SU-DHL-6 (cell line): ENCODE measurements at regions not wholly inside any gene's neighbourhood (a gene's known extent, or its start where the extent isn't known, plus 50 kb on each side); places are given as distances from the start of the nearest gene placed in this dataset.

ENCODE experiments used
- H2AFZ ChIP-seq: fragments of 200-600 bp; sonication (generic); 2 replicates; pipeline ENCODE4 v1.6.1; 2014; ENCODE audit warnings: low read depth, mild to moderate bottlenecking, moderate library complexity, mixed read lengths, antibody characterized with exemption, low read length; ENCODE audit not compliant: severe bottlenecking
- H3F3A ChIP-seq: fragments of 200-600 bp; shearing (Covaris generic); 2 replicates; pipeline ENCODE4 v1.6.0; 2016; ENCODE audit warnings: antibody characterized with exemption, mild to moderate bottlenecking; ENCODE audit not compliant: insufficient read depth
- H3K27ac ChIP-seq: fragments of 200-600 bp; sonication (generic); 2 replicates; pipeline ENCODE4 v1.5.1; 2016; ENCODE audit warnings: low read depth, mild to moderate bottlenecking, low read length, moderate library complexity, mixed read lengths
- H3K27me3 ChIP-seq: fragments of 200-600 bp; sonication (generic), shearing (Covaris generic); 2 replicates; pipeline ENCODE4 v1.6.0; 2014; ENCODE audit warnings: mild to moderate bottlenecking, low read length
- H3K36me3 ChIP-seq: fragments of 200-600 bp; sonication (generic); 2 replicates; pipeline ENCODE4 v1.6.1; 2014; ENCODE audit warnings: mild to moderate bottlenecking, low read length, mixed read lengths
- H3K4me2 ChIP-seq: fragments of 300-600, 200-600 bp; shearing (Covaris generic), sonication (generic); 2 replicates; pipeline ENCODE4 v1.6.0; 2014; ENCODE audit warnings: low read length, low read depth, mild to moderate bottlenecking; ENCODE audit not compliant: poor library complexity, severe bottlenecking
- H3K4me3 ChIP-seq: fragments of 200-600 bp; sonication (generic); 2 replicates; pipeline ENCODE4 v1.5.1; 2014; ENCODE audit warnings: antibody characterized with exemption, low read length, mild to moderate bottlenecking, mixed read lengths; ENCODE audit not compliant: insufficient read depth, poor library complexity, severe bottlenecking
- H3K79me2 ChIP-seq: fragments of 200-600 bp; sonication (generic); 2 replicates; pipeline ENCODE4 v1.6.1; 2014; ENCODE audit warnings: mild to moderate bottlenecking, low read length, moderate library complexity; ENCODE audit not compliant: insufficient read depth
- H3K9ac ChIP-seq: fragments of 200-600 bp; sonication (generic); 2 replicates; pipeline ENCODE4 v1.7.0; 2014; ENCODE audit warnings: mild to moderate bottlenecking, low read length
- H3K9me2 ChIP-seq: fragments of 200-600 bp; sonication (generic); replicated peaks from 2 replicates; pipeline ENCODE4 v1.6.1; 2014; ENCODE audit warnings: low read length; ENCODE audit not compliant: insufficient read depth
- H3K9me3 ChIP-seq: fragments of 200-600 bp; sonication (generic); 2 replicates; pipeline ENCODE4 v1.6.1; 2014; ENCODE audit warnings: low read length, mixed read lengths; ENCODE audit not compliant: insufficient read depth
- H4K20me1 ChIP-seq: fragments of 200-600 bp; sonication (generic); 2 replicates; pipeline ENCODE4 v1.6.1; 2014; ENCODE audit warnings: low read depth, mild to moderate bottlenecking, antibody characterized with exemption, low read length, moderate library complexity, mixed read lengths
- CTCF ChIP-seq: fragments of 200-600 bp; sonication (generic); IDR thresholded peaks from one replicate; pipeline ENCODE4 v1.5.1; 2017; ENCODE audit warnings: antibody characterized with exemption, mild to moderate bottlenecking, low read length, moderate library complexity; ENCODE audit not compliant: insufficient read depth, poor library complexity, severe bottlenecking
- EZH2phosphoT487 ChIP-seq: fragments of 200-600 bp; sonication (generic), shearing (Covaris generic); conservative IDR thresholded peaks from 2 replicates; pipeline ENCODE4 v1.6.1; 2018; ENCODE audit warnings: mild to moderate bottlenecking, antibody characterized with exemption, low read length, moderate library complexity, mixed read lengths

GRCh38 chr1:56220021-56220420 is 359.3 kb downstream of the PLPP3 start:
- H3F3A ChIP-seq = no peaks in the 10 kb centered on the region
- no peak overlapping the region for H3K4me3 ChIP-seq
- no peaks in the 10 kb centered on the region for H3K36me3 ChIP-seq
- H3K9ac ChIP-seq = no peak overlapping the region
- H4K20me1 ChIP-seq = no peaks in the 10 kb centered on the region
- H3K27me3 ChIP-seq = no peaks in the 10 kb centered on the region
- no peaks in the 10 kb centered on the region for H3K79me2 ChIP-seq
- H3K9me2 ChIP-seq = no peaks in the 10 kb centered on the region
- H3K27ac ChIP-seq = no peak overlapping the region
- TF ChIP-seq CTCF (no peak), EZH2phosphoT487 (no peak)
- H2AFZ ChIP-seq = no peak overlapping the region
- no peaks in the 10 kb centered on the region for H3K9me3 ChIP-seq
- no peak overlapping the region for H3K4me2 ChIP-seq

GRCh38 chr1:56218023-56218422 is 361.3 kb downstream of the PLPP3 start:
- Histone ChIP-seq H3K9me2 (no peaks in the 10 kb centered on the region), H3K79me2 (no peaks in the 10 kb centered on the region), H3K36me3 (no peaks in the 10 kb centered on the region), H3K27me3 (no peaks in the 10 kb centered on the region), H3K4me2 (no peak overlapping the region), H4K20me1 (no peaks in the 10 kb centered on the region), H3K9ac (no peak overlapping the region), H3K4me3 (no peak overlapping the region), H2AFZ (no peak overlapping the region), H3F3A (no peaks in the 10 kb centered on the region), H3K27ac (no peak overlapping the region), H3K9me3 (no peaks in the 10 kb centered on the region)
- no peak for TF ChIP-seq CTCF
- TF ChIP-seq EZH2phosphoT487 = no peak

GRCh38 chr1:56216218-56216617 is 363.1 kb downstream of the PLPP3 start:
- no peaks in the 10 kb centered on the region for H3K9me3 ChIP-seq
- no peak overlapping the region for H2AFZ ChIP-seq
- TF ChIP-seq CTCF = no peak
- TF ChIP-seq EZH2phosphoT487 = no peak
- H4K20me1 ChIP-seq = no peaks in the 10 kb centered on the region
- H3K4me3 ChIP-seq = no peak overlapping the region
- H3K27ac ChIP-seq = no peak overlapping the region
- H3K79me2 ChIP-seq = no peaks in the 10 kb centered on the region
- no peaks in the 10 kb centered on the region for H3F3A ChIP-seq
- H3K36me3 ChIP-seq = no peaks in the 10 kb centered on the region
- no peaks in the 10 kb centered on the region for H3K27me3 ChIP-seq
- no peak overlapping the region for H3K9ac ChIP-seq
- H3K9me2 ChIP-seq = no peaks in the 10 kb centered on the region
- H3K4me2 ChIP-seq = no peak overlapping the region

GRCh38 chr1:56215771-56216170 is 363.6 kb downstream of the PLPP3 start:
- no peaks in the 10 kb centered on the region for H3K9me2 ChIP-seq
- no peaks in the 10 kb centered on the region for H4K20me1 ChIP-seq
- H3K27me3 ChIP-seq = no peaks in the 10 kb centered on the region
- no peak overlapping the region for H2AFZ ChIP-seq
- TF ChIP-seq CTCF (no peak), EZH2phosphoT487 (no peak)
- no peaks in the 10 kb centered on the region for H3K9me3 ChIP-seq
- no peaks in the 10 kb centered on the region for H3K79me2 ChIP-seq
- H3K9ac ChIP-seq = no peak overlapping the region
- H3F3A ChIP-seq = no peaks in the 10 kb centered on the region
- no peak overlapping the region for H3K4me2 ChIP-seq
- H3K36me3 ChIP-seq = no peaks in the 10 kb centered on the region
- H3K4me3 ChIP-seq = no peak overlapping the region
- H3K27ac ChIP-seq = no peak overlapping the region
